ENCODE measurements at regions not wholly inside any gene's neighbourhood (a gene's known extent, or its start where the extent isn't known, plus 50 kb on each side); places are given as distances from the start of the nearest gene placed in this dataset.

DNA sequence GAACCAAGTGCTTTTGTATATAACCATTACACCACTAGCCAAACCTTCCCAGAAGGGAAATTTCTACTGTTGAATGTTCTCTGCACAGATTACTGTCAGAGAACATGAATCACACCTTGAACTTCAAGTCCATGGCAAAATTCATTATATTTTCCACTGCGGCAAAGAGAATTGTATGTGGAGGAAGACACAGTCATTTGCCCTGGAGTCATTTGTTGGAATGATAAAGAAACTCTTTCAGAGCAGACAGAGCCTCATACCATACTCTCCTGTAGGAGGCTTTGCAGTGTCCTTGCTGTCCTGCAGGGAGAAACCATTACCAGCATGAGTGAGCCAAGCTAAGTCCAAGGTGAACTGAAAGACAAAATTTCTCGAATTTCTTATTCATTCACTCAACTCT is 369.0 kb downstream of the ARHGEF28 start:
- peak; percentile 18 for DNase-seq
- no peak overlapping the region for H3K27ac Mint-ChIP-seq
- H3K4me1 Mint-ChIP-seq (ENCODE audit: low read depth): no peaks in the 10 kb centered on the region
- peaks cover 50% of the 10 kb centered on the region for H3K27me3 Mint-ChIP-seq (ENCODE audit: insufficient read depth)
- no peak overlapping the region for H3K4me3 Mint-ChIP-seq
- TF ChIP-seq, protein P1, sequence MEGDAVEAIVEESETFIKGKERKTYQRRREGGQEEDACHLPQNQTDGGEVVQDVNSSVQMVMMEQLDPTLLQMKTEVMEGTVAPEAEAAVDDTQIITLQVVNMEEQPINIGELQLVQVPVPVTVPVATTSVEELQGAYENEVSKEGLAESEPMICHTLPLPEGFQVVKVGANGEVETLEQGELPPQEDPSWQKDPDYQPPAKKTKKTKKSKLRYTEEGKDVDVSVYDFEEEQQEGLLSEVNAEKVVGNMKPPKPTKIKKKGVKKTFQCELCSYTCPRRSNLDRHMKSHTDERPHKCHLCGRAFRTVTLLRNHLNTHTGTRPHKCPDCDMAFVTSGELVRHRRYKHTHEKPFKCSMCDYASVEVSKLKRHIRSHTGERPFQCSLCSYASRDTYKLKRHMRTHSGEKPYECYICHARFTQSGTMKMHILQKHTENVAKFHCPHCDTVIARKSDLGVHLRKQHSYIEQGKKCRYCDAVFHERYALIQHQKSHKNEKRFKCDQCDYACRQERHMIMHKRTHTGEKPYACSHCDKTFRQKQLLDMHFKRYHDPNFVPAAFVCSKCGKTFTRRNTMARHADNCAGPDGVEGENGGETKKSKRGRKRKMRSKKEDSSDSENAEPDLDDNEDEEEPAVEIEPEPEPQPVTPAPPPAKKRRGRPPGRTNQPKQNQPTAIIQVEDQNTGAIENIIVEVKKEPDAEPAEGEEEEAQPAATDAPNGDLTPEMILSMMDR (IDR thresholded peaks at IDR 0.05): no peak
- H3K36me3 Mint-ChIP-seq (ENCODE audit: low read depth): no peaks in the 10 kb centered on the region
- peaks cover 4% of the 10 kb centered on the region; the same call in 1 of the 2 replicates for H3K9me3 Mint-ChIP-seq
